GM21786 (cell line): ENCODE measurements at regions not wholly inside any gene's neighbourhood (a gene's known extent, or its start where the extent isn't known, plus 50 kb on each side); places are given as distances from the start of the nearest gene placed in this dataset.

ENCODE experiments used
- ATAC-seq: cut with Tn5 transposase; IDR thresholded peaks from one replicate; pipeline ENCODE4 v1.9.1; 2021; ENCODE audit not compliant: unreplicated experiment

GRCh38 chr5:103498800-103499551, 63.6 kb downstream of the NUDT12 start:
- no peak for ATAC-seq

GRCh38 chr5:103498211-103498610, 64.4 kb downstream of the NUDT12 start:
- ATAC-seq, result no peak

GRCh38 chr5:103497781-103498180, 64.8 kb downstream of the NUDT12 start:
- ATAC-seq, result no peak

- no peak for ATAC-seq
Measured at GRCh38 chr5:103490030-103490739, 72.4 kb downstream of the NUDT12 start.

- no peak for ATAC-seq
Measured at GRCh38 chr5:103489307-103489706, 73.3 kb downstream of the NUDT12 start.

- peak; percentile 63 for ATAC-seq
Measured at GRCh38 chr5:103487822-103488493, 74.6 kb downstream of the NUDT12 start.

GRCh38 chr5:103487218-103487617, 75.4 kb downstream of the NUDT12 start:
- no peak for ATAC-seq

- no peak for ATAC-seq
Measured at GRCh38 chr5:103486739-103487138, 75.8 kb downstream of the NUDT12 start.

- no peak for ATAC-seq
Measured at GRCh38 chr5:103480246-103480645, 82.3 kb downstream of the NUDT12 start.

GRCh38 chr5:103477678-103478077, 84.9 kb downstream of the NUDT12 start:
- ATAC-seq, result no peak

- ATAC-seq, result no peak
Measured at GRCh38 chr5:103476811-103477210, 85.8 kb downstream of the NUDT12 start.

GRCh38 chr5:103475629-103476240, 86.9 kb downstream of the NUDT12 start:
- ATAC-seq, result no peak

- ATAC-seq, result no peak
Measured at GRCh38 chr5:103474677-103475076, 87.9 kb downstream of the NUDT12 start.

GRCh38 chr5:103473725-103474124, 88.9 kb downstream of the NUDT12 start:
- ATAC-seq, result no peak

GRCh38 chr5:103472830-103473229, 89.8 kb downstream of the NUDT12 start:
- ATAC-seq, result no peak

- no peak for ATAC-seq
Measured at GRCh38 chr5:103472265-103472664, 90.3 kb downstream of the NUDT12 start.

- ATAC-seq, result no peak
Measured at GRCh38 chr5:103469288-103470040, 93.1 kb downstream of the NUDT12 start.

- no peak for ATAC-seq
Measured at GRCh38 chr5:103467831-103468230, 94.8 kb downstream of the NUDT12 start.

- ATAC-seq, result no peak
Measured at GRCh38 chr5:103466495-103466894, 96.1 kb downstream of the NUDT12 start.

GRCh38 chr5:103465891-103466290, 96.7 kb downstream of the NUDT12 start:
- ATAC-seq, result no peak
